ENCODE measurements at regions not wholly inside any gene's neighbourhood (a gene's known extent, or its start where the extent isn't known, plus 50 kb on each side); places are given as distances from the start of the nearest gene placed in this dataset.

GRCh38 chr2:155600296-155600695, 732.2 kb downstream of the NR4A2 start:
- H3K9me1 ChIP-seq (replicated peaks; ENCODE audit: control insufficient read depth, extremely low read depth, insufficient read depth, low read length): no peaks in the 10 kb centered on the region
- intact Hi-C loops (cut with micrococcal nuclease) (no loop called here), dilution Hi-C loops (cut with MboI; ENCODE audit: extremely low pct_ligation_motif_present, low sequenced_read_pairs) (no loop called here)
- no peak overlapping the region for H3K9ac ChIP-seq (replicated peaks; ENCODE audit: extremely low read depth, insufficient read depth, low read length)
- H3K4me2 ChIP-seq (ENCODE audit: insufficient read depth, low read length): no peak overlapping the region
- no peaks in the 10 kb centered on the region for H3K4me1 ChIP-seq (ENCODE audit: control insufficient read depth, extremely low read depth, insufficient read depth, low read length)
- H3K27me3 ChIP-seq (ENCODE audit: control insufficient read depth in 2 of 2, insufficient read depth in 2 of 2, low read length in 2 of 2): no peaks in the 10 kb centered on the region
- H3K4me3 ChIP-seq (replicated peaks in 1 of 3; ENCODE audit: insufficient read depth in 1 of 3, low read depth in 1 of 3, low read length in 3 of 3): no peak overlapping the region
- no peaks in the 10 kb centered on the region for H3K9me3 ChIP-seq (replicated peaks; ENCODE audit: control insufficient read depth, insufficient read depth, low read length)
- H3K27ac ChIP-seq (ENCODE audit: insufficient read depth, low read depth, low read length): no peak overlapping the region
- ChIA-PET CTCF (no interaction called here), POLR2A (no interaction called here)
- H3K36me3 ChIP-seq (ENCODE audit: control insufficient read depth in 2 of 2, extremely low read depth in 1 of 2, insufficient read depth in 2 of 2, low read length in 2 of 2): no peaks in the 10 kb centered on the region
- no peak for FAIRE-seq
- H2AFZ ChIP-seq (ENCODE audit: low read depth, low read length): no peak overlapping the region
- TF ChIP-seq FOS (IDR thresholded peaks at IDR 0.05; ENCODE audit: borderline replicate concordance, insufficient read depth, low read length) (no peak), POLR2AphosphoS5 (IDR thresholded peaks at IDR 0.05; ENCODE audit: insufficient read depth, low read depth, low read length) (no peak), EZH2 (IDR thresholded peaks at IDR 0.05; ENCODE audit: borderline replicate concordance, low read depth, low read length, severe bottlenecking) (no peak), JUN (IDR thresholded peaks at IDR 0.05; ENCODE audit: borderline replicate concordance, insufficient read depth, insufficient read length, low read depth) (no peak), MYC (IDR thresholded peaks at IDR 0.05; ENCODE audit: low read depth, low read length) (no peak), GATA2 (IDR thresholded peaks at IDR 0.05; ENCODE audit: insufficient read depth, insufficient read length, low read depth, low read length) (no peak), POLR2A (IDR thresholded peaks at IDR 0.05; ENCODE audit: low read depth, low read length) (no peak)
- TF ChIP-seq, protein P1, sequence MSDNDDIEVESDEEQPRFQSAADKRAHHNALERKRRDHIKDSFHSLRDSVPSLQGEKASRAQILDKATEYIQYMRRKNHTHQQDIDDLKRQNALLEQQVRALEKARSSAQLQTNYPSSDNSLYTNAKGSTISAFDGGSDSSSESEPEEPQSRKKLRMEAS (IDR thresholded peaks at IDR 0.05; ENCODE audit: insufficient read depth, insufficient read length): no peak
- TF ChIP-seq, protein P2, sequence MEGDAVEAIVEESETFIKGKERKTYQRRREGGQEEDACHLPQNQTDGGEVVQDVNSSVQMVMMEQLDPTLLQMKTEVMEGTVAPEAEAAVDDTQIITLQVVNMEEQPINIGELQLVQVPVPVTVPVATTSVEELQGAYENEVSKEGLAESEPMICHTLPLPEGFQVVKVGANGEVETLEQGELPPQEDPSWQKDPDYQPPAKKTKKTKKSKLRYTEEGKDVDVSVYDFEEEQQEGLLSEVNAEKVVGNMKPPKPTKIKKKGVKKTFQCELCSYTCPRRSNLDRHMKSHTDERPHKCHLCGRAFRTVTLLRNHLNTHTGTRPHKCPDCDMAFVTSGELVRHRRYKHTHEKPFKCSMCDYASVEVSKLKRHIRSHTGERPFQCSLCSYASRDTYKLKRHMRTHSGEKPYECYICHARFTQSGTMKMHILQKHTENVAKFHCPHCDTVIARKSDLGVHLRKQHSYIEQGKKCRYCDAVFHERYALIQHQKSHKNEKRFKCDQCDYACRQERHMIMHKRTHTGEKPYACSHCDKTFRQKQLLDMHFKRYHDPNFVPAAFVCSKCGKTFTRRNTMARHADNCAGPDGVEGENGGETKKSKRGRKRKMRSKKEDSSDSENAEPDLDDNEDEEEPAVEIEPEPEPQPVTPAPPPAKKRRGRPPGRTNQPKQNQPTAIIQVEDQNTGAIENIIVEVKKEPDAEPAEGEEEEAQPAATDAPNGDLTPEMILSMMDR (IDR thresholded peaks at IDR 0.05; ENCODE audit: extremely low read depth in 1 of 2, insufficient read depth in 1 of 2, low read depth in 1 of 2, low read length in 2 of 2): no peak
- BruUV-seq (replicated peaks): no TSS peak
- H4K20me1 ChIP-seq (replicated peaks; ENCODE audit: control insufficient read depth, extremely low read depth, insufficient read depth, low read length): no peaks in the 10 kb centered on the region
- DNase-seq (ENCODE audit: low read depth, low spot score): no peak
- H3K79me2 ChIP-seq (ENCODE audit: control insufficient read depth, insufficient read depth, low read length): no peaks in the 10 kb centered on the region
